IPS-18a (cell line): ENCODE measurements at regions not wholly inside any gene's neighbourhood (a gene's known extent, or its start where the extent isn't known, plus 50 kb on each side); places are given as distances from the start of the nearest gene placed in this dataset.

Experiments used
- H3K27ac ChIP-seq: one replicate; pipeline ENCODE4 v1.5.1; 2013; ENCODE audit warnings: low read length
- H3K27me3 ChIP-seq: one replicate; pipeline ENCODE4 v1.6.1; 2013; ENCODE audit warnings: mild to moderate bottlenecking, low read length; ENCODE audit not compliant: control insufficient read depth, insufficient read depth
- H3K36me3 ChIP-seq: one replicate; pipeline ENCODE4 v1.6.1; 2013; ENCODE audit warnings: low read depth, low read length; ENCODE audit not compliant: control insufficient read depth
- H3K4me1 ChIP-seq: one replicate; pipeline ENCODE4 v1.6.1; 2013; ENCODE audit warnings: low read depth, low read length; ENCODE audit not compliant: control insufficient read depth
- H3K4me3 ChIP-seq: one replicate; pipeline ENCODE4 v1.5.1; 2013; ENCODE audit warnings: low read length
- H3K9ac ChIP-seq: one replicate; pipeline ENCODE4 v1.6.1; 2013; ENCODE audit warnings: mild to moderate bottlenecking, low read length, moderate library complexity
- H3K9me3 ChIP-seq: one replicate; pipeline ENCODE4 v1.6.1; 2013; ENCODE audit warnings: low read depth, low read length; ENCODE audit not compliant: control insufficient read depth

DNA sequence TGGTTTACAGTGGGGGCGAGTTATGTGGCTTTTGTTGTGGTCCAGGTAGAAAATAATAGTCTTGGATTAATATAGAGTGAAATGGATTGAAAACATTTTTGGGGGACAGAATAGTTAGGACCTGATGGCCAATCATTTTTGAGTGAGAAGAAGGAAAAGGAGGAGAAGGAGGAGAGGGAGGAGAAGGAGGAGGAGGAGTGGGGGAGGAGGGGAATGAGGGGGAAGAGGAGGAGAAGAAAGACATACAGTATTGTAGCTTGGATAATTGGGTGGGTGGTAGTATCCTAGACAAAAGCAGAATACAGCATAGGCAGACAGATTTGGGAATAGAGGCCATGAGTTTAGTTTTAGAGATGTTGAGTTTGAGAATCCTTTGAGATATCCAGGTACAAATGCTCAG, 101.6 kb downstream of the GATA6 start:
- Histone ChIP-seq H3K9ac (no peak overlapping the region), H3K4me3 (no peak overlapping the region), H3K9me3 (no peaks in the 10 kb centered on the region), H3K27me3 (no peaks in the 10 kb centered on the region), H3K4me1 (no peaks in the 10 kb centered on the region), H3K27ac (no peak overlapping the region), H3K36me3 (no peaks in the 10 kb centered on the region)

DNA sequence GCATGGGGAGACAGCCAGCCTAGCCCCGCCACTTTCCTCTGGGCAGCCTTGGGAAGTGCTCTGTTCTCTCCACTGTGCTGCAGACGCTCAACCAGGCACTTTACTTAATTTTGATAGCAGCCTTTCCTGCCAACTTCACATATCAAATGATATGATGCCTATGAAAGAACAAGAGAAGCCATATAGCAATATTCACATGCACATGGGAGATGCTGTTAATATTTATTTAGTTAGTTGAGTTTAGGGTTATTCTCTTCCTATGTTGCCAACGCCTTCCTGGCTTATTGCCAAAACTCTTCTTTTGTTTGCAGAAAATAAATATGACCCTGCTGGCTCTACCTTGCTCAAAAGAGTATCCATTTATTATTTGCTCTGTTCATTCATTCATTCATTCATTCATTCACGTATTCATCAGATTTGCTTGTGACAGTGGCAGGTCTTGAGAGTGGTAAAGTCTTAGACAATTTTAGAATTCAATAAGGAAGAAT, 99.3 kb downstream of the GATA6 start:
- no peaks in the 10 kb centered on the region for H3K9me3 ChIP-seq
- H3K4me3 ChIP-seq = no peak overlapping the region
- no peaks in the 10 kb centered on the region for H3K4me1 ChIP-seq
- H3K36me3 ChIP-seq = no peaks in the 10 kb centered on the region
- H3K27me3 ChIP-seq = no peaks in the 10 kb centered on the region
- H3K9ac ChIP-seq = no peak overlapping the region
- no peak overlapping the region for H3K27ac ChIP-seq

DNA sequence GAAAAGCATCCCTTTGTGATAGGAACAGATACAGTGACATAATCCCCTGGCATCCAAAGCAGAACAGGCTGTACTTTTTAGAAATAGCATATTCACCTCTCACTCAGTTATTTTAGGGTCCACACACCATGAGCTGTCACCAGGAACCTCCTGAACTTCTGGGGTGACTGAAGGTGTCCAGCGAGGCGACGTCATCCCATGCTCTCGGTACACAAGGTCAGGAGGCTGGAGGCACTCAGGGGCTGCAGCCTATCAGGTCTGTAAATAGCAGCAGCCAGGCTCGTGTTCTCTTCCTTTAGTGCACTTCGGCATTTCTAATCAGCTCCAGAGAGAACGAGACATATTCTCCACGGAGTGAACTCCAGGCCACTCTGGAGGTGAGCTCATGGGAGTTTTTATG, 98.3 kb downstream of the GATA6 start:
- Histone ChIP-seq H3K4me3 (no peak overlapping the region), H3K9ac (no peak overlapping the region), H3K36me3 (no peaks in the 10 kb centered on the region), H3K9me3 (no peaks in the 10 kb centered on the region), H3K27ac (no peak overlapping the region), H3K27me3 (no peaks in the 10 kb centered on the region), H3K4me1 (no peaks in the 10 kb centered on the region)

- H3K4me1 ChIP-seq = no peaks in the 10 kb centered on the region
- H3K9ac ChIP-seq = no peak overlapping the region
- no peaks in the 10 kb centered on the region for H3K27me3 ChIP-seq
- no peak overlapping the region for H3K4me3 ChIP-seq
- H3K27ac ChIP-seq = no peak overlapping the region
- H3K36me3 ChIP-seq = no peaks in the 10 kb centered on the region
- H3K9me3 ChIP-seq = no peaks in the 10 kb centered on the region
These were observed 97.8 kb downstream of the GATA6 start for GRCh38 chr18:22267225-22267624.

- no peak overlapping the region for H3K4me3 ChIP-seq
- H3K9ac ChIP-seq = no peak overlapping the region
- no peaks in the 10 kb centered on the region for H3K27me3 ChIP-seq
- H3K4me1 ChIP-seq = no peaks in the 10 kb centered on the region
- no peak overlapping the region for H3K27ac ChIP-seq
- H3K36me3 ChIP-seq = no peaks in the 10 kb centered on the region
- no peaks in the 10 kb centered on the region for H3K9me3 ChIP-seq
These were observed 96.4 kb downstream of the GATA6 start for GRCh38 chr18:22265838-22266237.

- Histone ChIP-seq H3K36me3 (no peaks in the 10 kb centered on the region), H3K4me3 (no peak overlapping the region), H3K9me3 (no peaks in the 10 kb centered on the region), H3K9ac (no peak overlapping the region), H3K27me3 (no peaks in the 10 kb centered on the region), H3K27ac (no peak overlapping the region), H3K4me1 (no peaks in the 10 kb centered on the region)
These were observed 90.9 kb downstream of the GATA6 start for GRCh38 chr18:22260208-22260820.

- no peak overlapping the region for H3K9ac ChIP-seq
- H3K27ac ChIP-seq = no peak overlapping the region
- H3K4me3 ChIP-seq = no peak overlapping the region
- no peaks in the 10 kb centered on the region for H3K4me1 ChIP-seq
- H3K9me3 ChIP-seq = no peaks in the 10 kb centered on the region
- no peaks in the 10 kb centered on the region for H3K27me3 ChIP-seq
- no peaks in the 10 kb centered on the region for H3K36me3 ChIP-seq
These were observed 87.7 kb downstream of the GATA6 start for GRCh38 chr18:22257022-22257543.

GRCh38 chr18:22254088-22254487, 84.7 kb downstream of the GATA6 start:
- no peak overlapping the region for H3K27ac ChIP-seq
- no peaks in the 10 kb centered on the region for H3K36me3 ChIP-seq
- H3K9ac ChIP-seq = no peak overlapping the region
- H3K27me3 ChIP-seq = no peaks in the 10 kb centered on the region
- no peaks in the 10 kb centered on the region for H3K9me3 ChIP-seq
- no peak overlapping the region for H3K4me3 ChIP-seq
- no peaks in the 10 kb centered on the region for H3K4me1 ChIP-seq

DNA sequence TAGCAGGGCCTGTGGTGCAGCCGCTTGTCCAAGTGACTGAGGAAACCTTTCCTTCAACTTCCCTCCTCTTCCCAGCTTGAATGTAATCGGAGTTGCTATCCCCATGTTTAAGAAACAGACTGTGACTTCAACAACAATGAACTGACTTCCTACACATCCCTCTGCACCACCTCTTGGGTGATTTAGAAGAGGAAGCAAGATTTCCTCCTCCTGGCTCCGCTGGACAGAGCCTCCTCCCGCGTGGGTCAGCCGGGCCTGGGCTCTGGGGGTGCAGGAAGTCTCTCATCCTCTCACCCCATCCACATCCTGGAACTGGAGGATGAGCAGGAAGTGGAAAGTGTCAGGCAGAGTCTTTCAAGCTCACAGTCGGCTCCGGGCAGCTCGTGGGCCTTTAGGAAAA, 84.3 kb downstream of the GATA6 start:
- no peaks in the 10 kb centered on the region for H3K27me3 ChIP-seq
- no peak overlapping the region for H3K9ac ChIP-seq
- no peak overlapping the region for H3K27ac ChIP-seq
- H3K9me3 ChIP-seq = no peaks in the 10 kb centered on the region
- H3K4me3 ChIP-seq = no peak overlapping the region
- H3K4me1 ChIP-seq = no peaks in the 10 kb centered on the region
- no peaks in the 10 kb centered on the region for H3K36me3 ChIP-seq

- no peaks in the 10 kb centered on the region for H3K4me1 ChIP-seq
- no peak overlapping the region for H3K4me3 ChIP-seq
- H3K36me3 ChIP-seq = no peaks in the 10 kb centered on the region
- H3K27ac ChIP-seq = no peak overlapping the region
- H3K27me3 ChIP-seq = no peaks in the 10 kb centered on the region
- H3K9ac ChIP-seq = no peak overlapping the region
- no peaks in the 10 kb centered on the region for H3K9me3 ChIP-seq
These were observed 83.8 kb downstream of the GATA6 start for GRCh38 chr18:22253156-22253555.
